Colonic mucosa (tissue), 4 donors: ENCODE measurements at regions not wholly inside any gene's neighbourhood (a gene's known extent, or its start where the extent isn't known, plus 50 kb on each side); places are given as distances from the start of the nearest gene placed in this dataset.
A peak's percentile ranks its signal among the peaks of the same experiment; 100 is the strongest.

ENCODE experiments used
- DNase-seq: peaks from one replicate; pipeline ENCODE4 v3.0.0-alpha.2; 2020
- H3K27ac ChIP-seq: fragments of 200-600 bp; one replicate; pipeline ENCODE4 v1.8.0; 2021
- H3K27me3 ChIP-seq: fragments of 200-600 bp; one replicate; pipeline ENCODE4 v1.8.0; 2021
- H3K36me3 ChIP-seq: fragments of 200-600 bp; one replicate; pipeline ENCODE4 v1.8.0; 2021
- H3K4me1 ChIP-seq: fragments of 200-600 bp; one replicate; pipeline ENCODE4 v1.8.0; 2021; ENCODE audit warnings: mild to moderate bottlenecking
- H3K4me3 ChIP-seq: fragments of 200-600 bp; one replicate; pipeline ENCODE4 v1.8.0; 2021
- H3K9ac ChIP-seq, 2 donors: one replicate each; pipeline ENCODE4 v1.7.0; 2013; ENCODE audit warnings: control low read depth in 2 of 2, low read depth in 2 of 2, low read length in 2 of 2
- H3K9me3 ChIP-seq: fragments of 200-600 bp; one replicate; pipeline ENCODE4 v1.8.0; 2021
- CTCF ChIP-seq: fragments of 200-600 bp; IDR thresholded peaks from one replicate; pipeline ENCODE4 v1.8.0; 2022; ENCODE audit warnings: antibody characterized with exemption, mild to moderate bottlenecking
- intact Hi-C: fragments of 100-400 bp; cut with DNase I; formaldehyde crosslinking; loops from one replicate; pipeline ENCODE4 v1.14.1; 2022
- donor health status: healthy.
- donor health status: DM: no; HTN: no; CAD: no.
- donor health status: DM: no; HTN: no; CAD: no.

DNA sequence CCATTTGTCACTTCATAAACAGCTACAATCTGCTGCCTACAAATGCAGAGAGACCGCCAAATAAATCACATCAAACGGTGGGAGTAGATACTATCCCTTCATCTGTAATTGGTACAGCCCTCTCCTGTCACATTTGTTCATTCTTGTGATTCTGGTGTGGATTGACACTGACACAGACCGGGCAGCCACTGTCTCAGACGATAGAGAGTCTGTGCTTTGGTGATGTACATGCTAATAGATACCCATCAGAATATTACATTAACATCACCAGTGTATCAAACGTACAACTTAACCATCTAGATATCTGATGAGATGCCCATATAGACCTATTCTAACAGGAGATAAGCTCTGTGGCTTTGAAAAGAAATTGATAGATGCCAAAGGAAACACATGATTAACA lies 419.7 kb upstream of the ZEB2 start:
- Histone ChIP-seq H3K27me3 (no peaks in the 10 kb centered on the region), H3K4me1 (no peaks in the 10 kb centered on the region), H3K27ac (no peak overlapping the region), H3K9me3 (no peaks in the 10 kb centered on the region), H3K36me3 (no peaks in the 10 kb centered on the region), H3K4me3 (no peak overlapping the region), H3K9ac (no peak overlapping the region)
- TF ChIP-seq CTCF: no peak
- intact Hi-C loops: no loop called here
- DNase-seq: no peak

- H3K36me3 ChIP-seq: no peaks in the 10 kb centered on the region
- no peak for DNase-seq
- intact Hi-C loops: no loop called here
- no peak overlapping the region for H3K9ac ChIP-seq
- no peaks in the 10 kb centered on the region for H3K27me3 ChIP-seq
- H3K9me3 ChIP-seq: no peaks in the 10 kb centered on the region
- no peak for TF ChIP-seq CTCF
- no peaks in the 10 kb centered on the region for H3K4me1 ChIP-seq
- H3K27ac ChIP-seq: peak overlapping the region; percentile 6
- no peak overlapping the region for H3K4me3 ChIP-seq
Measured at GRCh38 chr2:144937910-144938709, 418.2 kb upstream of the ZEB2 start.

GRCh38 chr2:144937066-144937465 lies 417.1 kb upstream of the ZEB2 start:
- Histone ChIP-seq H3K4me3 (no peak overlapping the region), H3K27me3 (no peaks in the 10 kb centered on the region), H3K9me3 (no peaks in the 10 kb centered on the region), H3K9ac (no peak overlapping the region), H3K4me1 (no peaks in the 10 kb centered on the region), H3K36me3 (no peaks in the 10 kb centered on the region), H3K27ac (no peak overlapping the region)
- intact Hi-C loops: no loop called here
- TF ChIP-seq CTCF: no peak
- no peak for DNase-seq

DNA sequence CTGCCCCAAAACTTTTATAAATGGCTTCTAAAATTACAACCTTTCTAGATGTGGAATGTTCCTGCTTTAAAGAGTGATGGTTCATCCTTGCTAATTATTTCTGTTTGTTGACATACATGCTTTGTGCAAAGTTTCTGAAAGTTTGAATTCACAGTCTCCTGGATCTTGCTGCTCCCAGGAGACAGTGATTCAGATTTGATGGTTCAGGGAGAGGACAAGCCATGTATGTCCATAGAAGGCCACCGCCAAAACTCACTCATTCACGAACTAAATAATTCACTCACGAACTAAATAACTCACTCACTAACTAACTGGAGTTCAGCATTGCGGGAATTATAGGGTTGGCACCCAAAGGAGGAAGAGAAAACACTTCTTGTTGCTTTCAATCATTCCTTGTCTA lies 416.5 kb upstream of the ZEB2 start:
- Histone ChIP-seq H3K4me3 (no peak overlapping the region), H3K4me1 (no peaks in the 10 kb centered on the region), H3K27ac (no peak overlapping the region), H3K36me3 (no peaks in the 10 kb centered on the region), H3K9me3 (no peaks in the 10 kb centered on the region), H3K9ac (no peak overlapping the region), H3K27me3 (no peaks in the 10 kb centered on the region)
- intact Hi-C loops: no loop called here
- no peak for TF ChIP-seq CTCF
- DNase-seq: no peak

- no peak for TF ChIP-seq CTCF
- Histone ChIP-seq H3K27me3 (no peaks in the 10 kb centered on the region), H3K9me3 (no peaks in the 10 kb centered on the region), H3K36me3 (no peaks in the 10 kb centered on the region), H3K4me1 (no peaks in the 10 kb centered on the region), H3K9ac (no peak overlapping the region), H3K4me3 (no peak overlapping the region), H3K27ac (no peak overlapping the region)
- no peak for DNase-seq
- intact Hi-C loops: no loop called here
Measured at GRCh38 chr2:144935736-144936135, 415.8 kb upstream of the ZEB2 start.
